Cardiac muscle cell (in vitro differentiated cells and primary cell): ENCODE measurements at regions not wholly inside any gene's neighbourhood (a gene's known extent, or its start where the extent isn't known, plus 50 kb on each side); places are given as distances from the start of the nearest gene placed in this dataset.

Source experiments
- DNase-seq, 2 donors: peaks; one replicate each; pipeline versions ENCODE4 v3.0.0 to v3.0.0-alpha.2; 2010 to 2017; ENCODE audit warnings: low read depth in 1 of 2, low spot score in 1 of 2
- H3K27ac ChIP-seq: fragments of 200-600 bp; sonication (generic); 2 replicates; pipeline ENCODE4 v1.5.1; 2016
- H3K27me3 ChIP-seq: fragments of 200-600 bp; sonication (generic); 2 replicates; pipeline ENCODE4 v1.6.0; 2016; ENCODE audit warnings: control low read depth
- H3K36me3 ChIP-seq: fragments of 200-600 bp; sonication (generic); 2 replicates; pipeline ENCODE4 v1.5.1; 2016; ENCODE audit warnings: control low read depth
- H3K4me1 ChIP-seq: fragments of 200-600 bp; sonication (generic); 2 replicates; pipeline ENCODE4 v1.8.1; 2017; ENCODE audit warnings: low read depth, mild to moderate bottlenecking, mixed run types
- H3K4me3 ChIP-seq: fragments of 200-600 bp; sonication (generic); 2 replicates; pipeline ENCODE4 v1.5.1; 2016; ENCODE audit warnings: mild to moderate bottlenecking
- H3K9me3 ChIP-seq: fragments of 200-600 bp; sonication (generic); 2 replicates; pipeline ENCODE4 v1.5.1; 2017; ENCODE audit warnings: low read depth, mild to moderate bottlenecking, control low read depth
- CTCF ChIP-seq: IDR thresholded peaks from 2 replicates; pipeline ENCODE4 v1.5.1; 2012; ENCODE audit warnings: low read depth, mild to moderate bottlenecking, low read length

- Histone ChIP-seq H3K36me3 (no peaks in the 10 kb centered on the region), H3K4me1 (no peaks in the 10 kb centered on the region), H3K4me3 (no peak overlapping the region), H3K27ac (no peak overlapping the region), H3K27me3 (no peaks in the 10 kb centered on the region), H3K9me3 (no peaks in the 10 kb centered on the region)
- no peak for DNase-seq
- TF ChIP-seq CTCF: no peak
Measured at GRCh38 chr6:80976336-80976735, 776.1 kb downstream of the TENT5A start.

GRCh38 chr6:80974579-80974978 lies 777.9 kb downstream of the TENT5A start:
- DNase-seq: no peak
- Histone ChIP-seq H3K4me3 (no peak overlapping the region), H3K27ac (no peak overlapping the region), H3K9me3 (no peaks in the 10 kb centered on the region), H3K36me3 (no peaks in the 10 kb centered on the region), H3K27me3 (no peaks in the 10 kb centered on the region), H3K4me1 (no peaks in the 10 kb centered on the region)
- no peak for TF ChIP-seq CTCF

- TF ChIP-seq CTCF: no peak
- Histone ChIP-seq H3K4me1 (no peaks in the 10 kb centered on the region), H3K36me3 (no peaks in the 10 kb centered on the region), H3K27me3 (no peaks in the 10 kb centered on the region), H3K27ac (no peak overlapping the region), H3K4me3 (no peak overlapping the region), H3K9me3 (no peaks in the 10 kb centered on the region)
- no peak for DNase-seq
Measured at GRCh38 chr6:80969439-80969838, 783.0 kb downstream of the TENT5A start.

- H3K4me3 ChIP-seq: no peak overlapping the region
- DNase-seq: no peak
- TF ChIP-seq CTCF: no peak
Measured at GRCh38 chr6:80967609-80968008, 784.9 kb downstream of the TENT5A start.

GRCh38 chr6:80962382-80962781 lies 790.1 kb downstream of the TENT5A start:
- Histone ChIP-seq H3K27me3 (no peaks in the 10 kb centered on the region), H3K4me3 (no peak overlapping the region), H3K4me1 (peaks cover 2% of the 10 kb centered on the region), H3K9me3 (no peaks in the 10 kb centered on the region), H3K36me3 (no peaks in the 10 kb centered on the region), H3K27ac (no peak overlapping the region)
- TF ChIP-seq CTCF: no peak
- DNase-seq: no peak

More at GRCh38 chr6:80967609-80968008, 784.9 kb downstream of the TENT5A start:
- Histone ChIP-seq H3K4me1 (no peaks in the 10 kb centered on the region), H3K27ac (no peak overlapping the region), H3K27me3 (no peaks in the 10 kb centered on the region), H3K36me3 (no peaks in the 10 kb centered on the region), H3K9me3 (no peaks in the 10 kb centered on the region)

GRCh38 chr6:80961166-80961565 lies 791.3 kb downstream of the TENT5A start:
- DNase-seq: no peak
- Histone ChIP-seq H3K9me3 (no peaks in the 10 kb centered on the region), H3K27me3 (no peaks in the 10 kb centered on the region), H3K36me3 (no peaks in the 10 kb centered on the region), H3K27ac (no peak overlapping the region), H3K4me1 (peaks cover 8% of the 10 kb centered on the region), H3K4me3 (no peak overlapping the region)
- TF ChIP-seq CTCF: no peak
